NCI-H748 (cell line): ENCODE measurements at regions not wholly inside any gene's neighbourhood (a gene's known extent, or its start where the extent isn't known, plus 50 kb on each side); places are given as distances from the start of the nearest gene placed in this dataset.

Experiments
- DNase-seq: peaks from one replicate; lab custom pipeline; 2025; ENCODE audit not compliant: unreplicated experiment; lab: John Stamatoyannopoulos, UW

- no peak for DNase-seq
Observed at GRCh38 chr13:87868731-87869130, 197.6 kb downstream of the SLITRK5 start.

DNA sequence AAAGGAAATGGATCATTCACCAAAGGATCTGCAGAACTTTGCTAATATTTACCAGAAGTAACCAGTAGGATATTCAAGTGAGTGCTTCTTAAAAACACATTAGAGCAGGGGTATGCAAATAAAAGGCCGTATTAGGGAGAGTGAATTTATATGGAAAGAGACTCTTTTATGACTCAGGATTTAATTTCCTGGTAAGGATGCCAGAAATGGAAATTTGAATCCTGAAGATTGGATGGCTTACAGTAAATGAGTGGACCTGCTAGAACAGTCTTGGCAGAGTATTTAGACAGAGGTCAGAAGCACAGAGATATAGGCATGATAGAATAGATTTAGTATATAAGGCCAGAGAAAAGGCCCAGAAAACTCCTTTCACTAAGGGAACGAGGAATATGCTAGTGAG lies 201.6 kb downstream of the SLITRK5 start:
- no peak for DNase-seq

- DNase-seq: no peak
Observed at GRCh38 chr13:87877477-87877876, 206.3 kb downstream of the SLITRK5 start.

- no peak for DNase-seq
Observed at GRCh38 chr13:87878706-87879105, 207.5 kb downstream of the SLITRK5 start.

DNA sequence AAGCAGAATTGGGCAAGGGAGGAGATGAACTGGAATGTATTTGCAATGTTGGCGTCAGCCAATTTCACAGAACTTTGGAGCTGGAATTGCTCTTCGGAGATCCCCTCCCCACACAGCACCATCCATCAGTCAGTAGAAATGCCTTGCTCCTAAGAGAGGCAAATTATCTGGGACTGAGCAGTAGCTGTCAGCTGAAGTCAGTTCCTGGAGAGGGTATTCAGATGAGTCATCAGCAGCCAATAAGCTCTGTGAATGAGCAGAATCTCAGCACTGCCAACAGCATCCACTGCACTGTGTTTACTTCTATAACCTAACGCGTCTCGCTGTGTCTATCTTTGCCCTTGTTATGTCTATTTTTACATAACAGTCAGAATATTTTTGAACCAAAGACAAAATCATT lies 213.7 kb downstream of the SLITRK5 start:
- peak; percentile 56 for DNase-seq

GRCh38 chr13:87887459-87888123 lies 216.4 kb downstream of the SLITRK5 start:
- DNase-seq: peak; percentile 47

DNA sequence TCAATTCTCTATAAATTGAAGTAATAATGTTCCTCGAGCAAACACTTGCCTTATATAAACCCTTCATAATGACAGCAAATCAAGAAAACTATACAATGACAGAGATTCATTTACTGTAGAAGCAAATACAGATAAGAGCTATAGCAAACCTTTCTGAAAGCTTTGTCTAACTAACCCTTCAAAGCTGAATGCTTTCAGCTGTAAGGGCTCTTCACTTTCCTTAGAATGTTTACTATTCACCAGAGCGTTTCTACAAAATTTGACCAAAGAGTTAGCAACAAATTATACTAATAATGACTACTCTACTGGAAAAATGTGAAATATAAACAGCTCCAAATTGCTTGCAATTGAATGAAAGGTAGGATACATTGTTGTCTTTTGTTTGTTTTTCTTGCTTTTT lies 218.1 kb downstream of the SLITRK5 start:
- peak; percentile 97 for DNase-seq

GRCh38 chr13:87893186-87893585 lies 222.0 kb downstream of the SLITRK5 start:
- DNase-seq: no peak

GRCh38 chr13:87894059-87894458 lies 222.9 kb downstream of the SLITRK5 start:
- no peak for DNase-seq

GRCh38 chr13:87903553-87903952 lies 232.4 kb downstream of the SLITRK5 start:
- no peak for DNase-seq

GRCh38 chr13:87906411-87906810 lies 235.2 kb downstream of the SLITRK5 start:
- no peak for DNase-seq

DNA sequence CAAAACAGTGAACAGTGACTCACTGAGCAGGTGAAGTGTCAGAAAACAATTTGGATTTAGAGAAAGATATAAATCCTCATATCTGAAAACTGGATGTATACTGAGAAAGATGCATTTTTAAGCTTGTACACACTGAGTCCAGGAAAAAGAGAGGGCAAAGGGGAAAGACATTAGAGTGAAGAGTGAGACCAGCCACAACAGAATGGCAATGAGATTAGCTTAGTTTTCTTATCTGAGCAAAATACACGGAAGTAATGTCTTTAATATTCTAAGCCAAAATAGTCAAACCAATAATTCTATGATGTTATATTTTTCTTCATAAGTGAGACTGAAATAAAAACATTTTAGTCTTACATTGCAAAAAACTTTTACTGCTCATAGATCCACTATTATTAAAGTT lies 236.0 kb downstream of the SLITRK5 start:
- DNase-seq: no peak

DNA sequence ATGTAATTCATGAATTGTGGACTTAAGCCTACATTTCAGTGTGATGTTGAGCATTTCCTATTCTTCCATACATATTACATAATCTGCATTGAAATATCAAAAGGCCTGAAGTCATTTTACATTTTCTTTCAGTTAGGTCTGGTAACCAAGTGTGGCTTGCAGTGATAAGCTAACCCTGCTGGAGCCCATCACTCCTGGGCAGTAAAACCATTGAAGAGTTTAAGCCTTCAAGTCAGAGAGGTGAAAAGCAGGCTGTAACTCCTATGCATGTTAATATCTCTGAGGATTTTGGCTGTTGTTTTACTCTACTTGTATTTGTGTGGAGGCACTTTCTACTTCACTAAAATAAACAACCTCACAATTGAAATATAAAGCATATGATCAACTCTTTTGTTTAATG lies 248.8 kb downstream of the SLITRK5 start:
- DNase-seq: no peak

DNA sequence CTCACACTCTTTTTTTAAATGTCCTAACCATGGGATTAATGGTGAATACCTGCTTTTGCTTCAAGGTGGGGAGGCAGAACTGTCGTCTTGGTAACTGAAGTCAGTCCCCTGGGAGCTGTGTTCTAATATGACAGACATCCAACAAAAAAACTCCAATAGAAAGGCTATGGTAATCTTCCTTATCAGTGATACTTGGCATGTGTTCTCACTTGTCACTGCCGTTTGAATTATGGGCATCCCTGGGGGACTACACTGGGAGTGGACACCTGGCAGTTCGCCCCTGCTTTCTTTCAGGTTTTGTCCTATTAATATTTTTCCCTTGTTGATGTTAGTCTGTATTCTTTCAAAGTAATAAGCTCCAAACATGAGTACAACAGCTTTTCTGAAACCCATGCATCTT lies 252.6 kb downstream of the SLITRK5 start:
- DNase-seq: peak; percentile 64

GRCh38 chr13:87925006-87925405 lies 253.8 kb downstream of the SLITRK5 start:
- no peak for DNase-seq

GRCh38 chr13:87940776-87941175 lies 269.6 kb downstream of the SLITRK5 start:
- no peak for DNase-seq

GRCh38 chr13:87941226-87941625 lies 270.1 kb downstream of the SLITRK5 start:
- no peak for DNase-seq

DNA sequence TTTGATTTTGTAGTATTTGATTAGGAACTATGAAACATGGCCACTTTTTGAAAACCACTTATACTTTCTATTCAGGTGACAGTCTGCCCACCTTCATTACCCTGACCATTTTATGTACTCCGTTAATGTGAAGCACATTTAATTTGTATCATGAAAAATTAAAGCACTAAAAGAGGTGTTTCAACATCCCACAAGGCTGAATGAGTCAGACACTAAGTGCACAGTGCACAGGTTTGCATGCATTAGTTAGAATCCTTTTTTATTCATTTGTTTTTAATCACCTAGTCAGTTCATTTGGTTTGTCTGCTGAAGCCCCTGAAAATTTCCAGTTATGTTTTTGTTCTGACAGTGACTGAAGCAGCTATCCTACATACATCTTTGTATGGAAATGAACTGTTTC lies 271.0 kb downstream of the SLITRK5 start:
- no peak for DNase-seq

DNA sequence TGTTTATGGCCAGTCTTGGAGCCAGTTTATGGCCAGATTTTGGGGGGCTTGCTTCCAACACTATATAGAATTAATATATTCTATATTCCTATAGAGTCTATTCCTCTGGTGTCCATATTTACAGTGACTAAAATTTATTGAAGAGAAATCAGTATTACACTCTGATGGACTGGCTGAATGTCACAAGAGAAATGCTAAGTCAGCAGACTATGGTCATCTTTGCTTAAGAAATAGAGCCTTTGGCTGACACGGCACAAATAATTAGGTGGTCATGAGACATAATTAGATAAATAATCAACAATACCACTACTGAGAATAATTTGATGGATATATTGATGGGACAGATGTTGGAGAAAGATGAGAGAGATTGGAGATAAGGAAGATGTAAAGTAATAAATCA lies 272.9 kb downstream of the SLITRK5 start:
- DNase-seq: no peak

DNA sequence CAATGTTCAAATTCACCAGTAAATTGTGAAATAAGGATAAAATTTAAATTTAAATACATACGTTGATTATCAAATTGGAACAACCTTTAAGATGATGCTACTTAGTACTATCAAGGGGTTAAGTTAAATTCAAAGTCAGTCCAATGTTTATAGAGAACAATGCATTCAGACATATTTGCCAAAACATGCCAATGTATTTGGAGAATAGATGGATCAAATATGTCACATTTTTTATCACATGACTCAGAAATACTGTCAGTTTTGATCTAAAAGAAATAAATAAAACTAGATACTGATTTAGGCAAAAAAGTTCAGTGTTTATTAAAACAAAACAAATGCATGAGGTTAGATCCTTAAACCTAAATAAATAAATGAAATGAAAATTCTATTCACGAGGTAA lies 281.2 kb downstream of the SLITRK5 start:
- no peak for DNase-seq

DNA sequence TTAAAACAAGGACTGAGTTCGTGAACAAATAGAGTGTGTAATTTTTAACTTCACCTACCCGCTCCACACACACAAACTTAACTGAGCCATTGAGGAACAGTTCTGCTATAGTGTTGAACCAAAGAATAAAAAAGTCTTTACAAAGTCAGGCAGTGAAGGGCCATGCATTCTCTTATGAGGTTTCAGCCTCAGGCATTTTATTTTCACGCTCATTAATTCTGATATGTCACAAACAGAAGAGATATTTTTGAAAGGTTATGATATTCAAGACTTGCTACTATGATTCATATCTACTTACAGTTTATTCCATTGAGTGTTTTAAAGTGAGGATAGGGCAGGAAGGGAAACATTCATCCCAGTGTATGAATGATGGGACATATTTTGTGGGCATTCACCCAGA lies 282.2 kb downstream of the SLITRK5 start:
- DNase-seq: no peak

- no peak for DNase-seq
Observed at GRCh38 chr13:87954091-87954490, 282.9 kb downstream of the SLITRK5 start.

GRCh38 chr13:87961546-87961945 lies 290.4 kb downstream of the SLITRK5 start:
- no peak for DNase-seq
